ENCODE measurements at regions not wholly inside any gene's neighbourhood (a gene's known extent, or its start where the extent isn't known, plus 50 kb on each side); places are given as distances from the start of the nearest gene placed in this dataset.

- Histone ChIP-seq H3K9me3 (no peaks in the 10 kb centered on the region), H3K4me3 (no peak overlapping the region), H3K27me3 (no peaks in the 10 kb centered on the region), H3K4me1 (peaks cover 0 to 21% (median 0%) of the 10 kb centered on the region in 4 donors), H3K27ac (no peak overlapping the region), H3K36me3 (no peaks in the 10 kb centered on the region)
- no peak for DNase-seq (ENCODE audit: low spot score in 2 of 2)
- WGBS, 2 donors: 80 to 82% methylated on average over 8 of the region's 8 CpGs
- TF ChIP-seq POLR2A (IDR thresholded peaks at IDR 0.05) (no peak), CTCF (IDR thresholded peaks at IDR 0.05) (no peak), EP300 (IDR thresholded peaks at IDR 0.05) (no peak)
These were observed 160.5 kb upstream of the NAV2 start for GRCh38 chr11:19552161-19552560.

- DNase-seq (ENCODE audit: low spot score in 2 of 2): no peak
- no peak overlapping the region for H3K27ac ChIP-seq
- H3K4me1 ChIP-seq: peaks cover 0 to 21% (median 0%) of the 10 kb centered on the region in 4 donors
- no peak overlapping the region for H3K4me3 ChIP-seq
- 74 to 83% methylated on average over 4 of the region's 4 CpGs for WGBS, 2 donors
- no peaks in the 10 kb centered on the region for H3K36me3 ChIP-seq
- TF ChIP-seq POLR2A (IDR thresholded peaks at IDR 0.05) (no peak), CTCF (IDR thresholded peaks at IDR 0.05) (no peak), EP300 (IDR thresholded peaks at IDR 0.05) (no peak)
- H3K9me3 ChIP-seq: no peaks in the 10 kb centered on the region
- no peaks in the 10 kb centered on the region for H3K27me3 ChIP-seq
These were observed 161.2 kb upstream of the NAV2 start for GRCh38 chr11:19551457-19551856.

GRCh38 chr11:19547044-19547443, 165.6 kb upstream of the NAV2 start:
- Histone ChIP-seq H3K27ac (no peak overlapping the region), H3K4me1 (peaks cover 0 to 4% (median 0%) of the 10 kb centered on the region in 4 donors), H3K36me3 (no peaks in the 10 kb centered on the region), H3K27me3 (no peaks in the 10 kb centered on the region), H3K9me3 (no peaks in the 10 kb centered on the region), H3K4me3 (no peak overlapping the region)
- no peak for DNase-seq (ENCODE audit: low spot score in 2 of 2)
- 71 to 86% methylated on average over 3 of the region's 3 CpGs for WGBS, 2 donors
- TF ChIP-seq CTCF (IDR thresholded peaks at IDR 0.05) (no peak), EP300 (IDR thresholded peaks at IDR 0.05) (no peak), POLR2A (IDR thresholded peaks at IDR 0.05) (no peak)

- Histone ChIP-seq H3K4me1 (no peaks in the 10 kb centered on the region), H3K27me3 (no peaks in the 10 kb centered on the region), H3K9me3 (no peaks in the 10 kb centered on the region), H3K4me3 (no peak overlapping the region), H3K36me3 (no peaks in the 10 kb centered on the region), H3K27ac (no peak overlapping the region)
- DNase-seq (ENCODE audit: low spot score in 2 of 2): no peak
- 92 to 93% methylated on average over 5 of the region's 5 CpGs for WGBS, 2 donors
- no peak for TF ChIP-seq POLR2A (IDR thresholded peaks at IDR 0.05)
- no peak for TF ChIP-seq CTCF (IDR thresholded peaks at IDR 0.05)
- no peak for TF ChIP-seq EP300 (IDR thresholded peaks at IDR 0.05)
These were observed 166.3 kb upstream of the NAV2 start for GRCh38 chr11:19546325-19546724.

GRCh38 chr11:19541521-19542049, 171.1 kb upstream of the NAV2 start:
- WGBS, 2 donors: 79 to 81% methylated on average over 3 of the region's 3 CpGs
- no peak overlapping the region for H3K27ac ChIP-seq
- no peak for TF ChIP-seq CTCF (IDR thresholded peaks at IDR 0.05)
- TF ChIP-seq POLR2A (IDR thresholded peaks at IDR 0.05): no peak
- TF ChIP-seq EP300 (IDR thresholded peaks at IDR 0.05): no peak
- H3K4me1 ChIP-seq: no peaks in the 10 kb centered on the region
- H3K36me3 ChIP-seq: no peaks in the 10 kb centered on the region
- no peak for DNase-seq (ENCODE audit: low spot score in 2 of 2)
- H3K27me3 ChIP-seq: no peaks in the 10 kb centered on the region
- H3K9me3 ChIP-seq: no peaks in the 10 kb centered on the region
- H3K4me3 ChIP-seq: no peak overlapping the region
